ENCODE measurements at regions not wholly inside any gene's neighbourhood (a gene's known extent, or its start where the extent isn't known, plus 50 kb on each side); places are given as distances from the start of the nearest gene placed in this dataset.

DNA sequence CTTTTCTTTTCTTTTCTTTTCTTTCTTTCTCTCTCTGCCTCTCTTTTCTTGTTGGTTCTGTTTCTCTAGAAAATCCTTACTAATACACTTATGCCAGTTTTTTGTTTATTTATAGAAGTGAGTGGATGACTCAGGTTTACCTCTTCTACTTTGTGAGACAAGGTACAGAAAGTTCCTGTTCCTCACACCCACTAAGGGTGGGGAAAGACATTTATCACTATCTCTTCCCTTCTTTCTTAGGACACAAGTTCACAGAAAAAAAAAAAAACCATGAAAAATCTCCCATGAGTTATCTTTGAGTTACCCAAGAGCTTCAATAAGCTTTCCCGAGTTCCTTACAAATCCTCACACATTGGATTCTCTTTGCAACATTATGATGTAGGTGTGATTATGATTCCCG, 60.9 kb upstream of the CD180 start:
- H2AFZ ChIP-seq (ENCODE audit: insufficient read depth, low read depth, low read length, poor library complexity, severe bottlenecking), result no peak overlapping the region
- POLR2A ChIA-PET, result no interaction called here
- peaks cover 5% of the 10 kb centered on the region for H3K9me3 Mint-ChIP-seq (ENCODE audit: insufficient read depth)

DNA sequence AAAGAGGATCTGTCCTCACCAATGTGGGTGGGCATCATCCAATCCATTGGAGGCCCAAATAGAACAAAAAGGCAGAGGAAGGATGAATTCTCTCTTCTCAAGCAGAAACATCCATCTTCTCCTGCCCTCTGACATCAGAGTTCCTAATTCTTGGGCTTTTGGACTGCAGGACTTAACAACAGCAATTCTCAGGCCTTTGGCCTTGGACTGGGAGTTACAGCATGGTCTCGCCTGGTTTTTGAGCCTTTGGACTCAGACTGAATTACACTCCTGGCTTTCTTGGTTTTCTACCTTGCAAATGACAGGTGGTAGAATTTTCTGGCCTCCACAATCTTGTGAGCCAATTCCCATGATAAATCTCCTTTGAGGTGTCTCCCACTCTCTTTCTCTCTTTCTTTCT, 60.5 kb upstream of the CD180 start:
- no peak for TF ChIP-seq EZH2 (IDR thresholded peaks at IDR 0.05; ENCODE audit: borderline replicate concordance, insufficient read depth, low read depth, low read length, poor library complexity, severe bottlenecking)
- TF ChIP-seq, protein P1, sequence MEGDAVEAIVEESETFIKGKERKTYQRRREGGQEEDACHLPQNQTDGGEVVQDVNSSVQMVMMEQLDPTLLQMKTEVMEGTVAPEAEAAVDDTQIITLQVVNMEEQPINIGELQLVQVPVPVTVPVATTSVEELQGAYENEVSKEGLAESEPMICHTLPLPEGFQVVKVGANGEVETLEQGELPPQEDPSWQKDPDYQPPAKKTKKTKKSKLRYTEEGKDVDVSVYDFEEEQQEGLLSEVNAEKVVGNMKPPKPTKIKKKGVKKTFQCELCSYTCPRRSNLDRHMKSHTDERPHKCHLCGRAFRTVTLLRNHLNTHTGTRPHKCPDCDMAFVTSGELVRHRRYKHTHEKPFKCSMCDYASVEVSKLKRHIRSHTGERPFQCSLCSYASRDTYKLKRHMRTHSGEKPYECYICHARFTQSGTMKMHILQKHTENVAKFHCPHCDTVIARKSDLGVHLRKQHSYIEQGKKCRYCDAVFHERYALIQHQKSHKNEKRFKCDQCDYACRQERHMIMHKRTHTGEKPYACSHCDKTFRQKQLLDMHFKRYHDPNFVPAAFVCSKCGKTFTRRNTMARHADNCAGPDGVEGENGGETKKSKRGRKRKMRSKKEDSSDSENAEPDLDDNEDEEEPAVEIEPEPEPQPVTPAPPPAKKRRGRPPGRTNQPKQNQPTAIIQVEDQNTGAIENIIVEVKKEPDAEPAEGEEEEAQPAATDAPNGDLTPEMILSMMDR (IDR thresholded peaks at IDR 0.05), result no peak
- 100% methylated on average over 1 of the region's 1 CpG for WGBS (ENCODE audit: insufficient coverage)
- no peak for ATAC-seq (ENCODE audit: low read depth)
- DNase-seq, result no peak
- Mint-ChIP-seq H3K9me3 (ENCODE audit: insufficient read depth) (peaks cover 5% of the 10 kb centered on the region), H3K4me1 (no peaks in the 10 kb centered on the region), H3K27ac (no peak overlapping the region), H3K27me3 (no peaks in the 10 kb centered on the region), H3K4me3 (no peak overlapping the region)
- H3K4me1 ChIP-seq (ENCODE audit: control insufficient read depth in 2 of 2, insufficient read depth in 2 of 2, low read length in 2 of 2), result no peaks in the 10 kb centered on the region
- ChIA-PET CTCF (no interaction called here), POLR2A (no interaction called here)
- intact Hi-C loops (cut with micrococcal nuclease), result no loop called here
- H4K20me1 ChIP-seq (ENCODE audit: control insufficient read depth, insufficient read depth, low read length, poor library complexity, severe bottlenecking), result no peaks in the 10 kb centered on the region
- H3K4me2 ChIP-seq (replicated peaks; ENCODE audit: low read depth, low read length, poor library complexity, severe bottlenecking), result no peak overlapping the region
- H3K9ac ChIP-seq (ENCODE audit: low read length), result no peak overlapping the region
- no peaks in the 10 kb centered on the region for H3K36me3 ChIP-seq (replicated peaks in 1 of 2; ENCODE audit: control extremely low read depth in 1 of 2, control insufficient read depth in 1 of 2, extremely low read depth in 1 of 2, insufficient read depth in 2 of 2, low read length in 1 of 2)
- H3K4me3 ChIP-seq (ENCODE audit: control extremely low read depth in 1 of 5, extremely low read depth in 1 of 5, insufficient read depth in 1 of 5, low read depth in 2 of 5, low read length in 4 of 5), result no peak overlapping the region
- H2AFZ ChIP-seq (ENCODE audit: insufficient read depth, low read depth, low read length, poor library complexity, severe bottlenecking), result no peak overlapping the region
- H3K27ac ChIP-seq (ENCODE audit: low read length in 2 of 2), result no peak overlapping the region
- no peaks in the 10 kb centered on the region for H3K27me3 ChIP-seq (replicated peaks in 1 of 4; ENCODE audit: control extremely low read depth in 1 of 4, control insufficient read depth in 3 of 4, insufficient read depth in 4 of 4, low read length in 3 of 4)
- H3K9me3 ChIP-seq (ENCODE audit: control extremely low read depth in 1 of 3, control insufficient read depth in 2 of 3, insufficient read depth in 1 of 3, low read length in 2 of 3), result peaks cover 0 to 3% (median 0%) of the 10 kb centered on the region in 3 donors
- no peaks in the 10 kb centered on the region for H3K79me2 ChIP-seq (ENCODE audit: control insufficient read depth, insufficient read depth, low read length)

More for the DNA sequence above, 60.9 kb upstream of the CD180 start:
- Histone ChIP-seq H3K27ac (ENCODE audit: low read length in 2 of 2) (no peak overlapping the region), H3K4me3 (ENCODE audit: control extremely low read depth in 1 of 5, extremely low read depth in 1 of 5, insufficient read depth in 1 of 5, low read depth in 2 of 5, low read length in 4 of 5) (no peak overlapping the region), H4K20me1 (ENCODE audit: control insufficient read depth, insufficient read depth, low read length, poor library complexity, severe bottlenecking) (no peaks in the 10 kb centered on the region), H3K27me3 (replicated peaks in 1 of 4; ENCODE audit: control extremely low read depth in 1 of 4, control insufficient read depth in 3 of 4, insufficient read depth in 4 of 4, low read length in 3 of 4) (no peaks in the 10 kb centered on the region), H3K4me1 (ENCODE audit: control insufficient read depth in 2 of 2, insufficient read depth in 2 of 2, low read length in 2 of 2) (no peaks in the 10 kb centered on the region), H3K9ac (ENCODE audit: low read length) (no peak overlapping the region), H3K9me3 (ENCODE audit: control extremely low read depth in 1 of 3, control insufficient read depth in 2 of 3, insufficient read depth in 1 of 3, low read length in 2 of 3) (peaks cover 0 to 3% (median 0%) of the 10 kb centered on the region in 3 donors), H3K79me2 (ENCODE audit: control insufficient read depth, insufficient read depth, low read length) (no peaks in the 10 kb centered on the region), H3K36me3 (replicated peaks in 1 of 2; ENCODE audit: control extremely low read depth in 1 of 2, control insufficient read depth in 1 of 2, extremely low read depth in 1 of 2, insufficient read depth in 2 of 2, low read length in 1 of 2) (no peaks in the 10 kb centered on the region), H3K4me2 (replicated peaks; ENCODE audit: low read depth, low read length, poor library complexity, severe bottlenecking) (no peak overlapping the region)
- no CpG with 5 or more reads among the region's 2 CpGs for WGBS (ENCODE audit: insufficient coverage)
- Mint-ChIP-seq H3K4me3 (no peak overlapping the region), H3K27me3 (no peaks in the 10 kb centered on the region), H3K4me1 (no peaks in the 10 kb centered on the region), H3K27ac (no peak overlapping the region)
- no peak for TF ChIP-seq EZH2 (IDR thresholded peaks at IDR 0.05; ENCODE audit: borderline replicate concordance, insufficient read depth, low read depth, low read length, poor library complexity, severe bottlenecking)
- TF ChIP-seq, protein P1 (IDR thresholded peaks at IDR 0.05), result no peak
- DNase-seq (no peak), ATAC-seq (ENCODE audit: low read depth) (no peak)
- intact Hi-C loops (cut with micrococcal nuclease), result no loop called here
- CTCF ChIA-PET, result interaction anchor here (1.1 kb wide), 1 partner anchor 11 kb away, joined by 3 read pairs; no protein-coding TSS in a partner anchor

Data from B cell (primary cell).